NT2/D1 (cell line): ENCODE measurements at regions not wholly inside any gene's neighbourhood (a gene's known extent, or its start where the extent isn't known, plus 50 kb on each side); places are given as distances from the start of the nearest gene placed in this dataset.

Experiments
- DNase-seq: peaks from one replicate; pipeline ENCODE4 v3.0.0-alpha.2; 2011; ENCODE audit warnings: low read depth, low spot score
- H3K27me3 ChIP-seq: 2 replicates; pipeline ENCODE4 v1.6.0; 2011; ENCODE audit warnings: mild to moderate bottlenecking; ENCODE audit not compliant: insufficient read length, insufficient read depth
- H3K36me3 ChIP-seq: 2 replicates; pipeline ENCODE4 v1.6.1; 2011; ENCODE audit warnings: mild to moderate bottlenecking, low read length, mixed read lengths; ENCODE audit not compliant: insufficient read depth, insufficient read length
- H3K4me1 ChIP-seq: 2 replicates; pipeline ENCODE4 v1.5.1; 2011; ENCODE audit not compliant: insufficient read depth, insufficient read length
- H3K4me3 ChIP-seq: 2 replicates; pipeline ENCODE4 v1.5.1; 2011; ENCODE audit warnings: low read depth; ENCODE audit not compliant: insufficient read length
- H3K9ac ChIP-seq: 2 replicates; pipeline ENCODE4 v1.6.0; 2011; ENCODE audit warnings: low read depth; ENCODE audit not compliant: insufficient read length
- H3K9me3 ChIP-seq: 2 replicates; pipeline ENCODE4 v1.5.1; 2011; ENCODE audit warnings: mild to moderate bottlenecking, low read length; ENCODE audit not compliant: insufficient read depth
- SUZ12 ChIP-seq: IDR thresholded peaks from 2 replicates; pipeline ENCODE4 v1.6.1; 2011; ENCODE audit not compliant: insufficient read length, insufficient read depth; ENCODE audit errors: extremely low read depth
- YY1 ChIP-seq: IDR thresholded peaks from 2 replicates; pipeline ENCODE4 v1.6.1; 2011; ENCODE audit not compliant: insufficient read length, insufficient read depth
- ZNF274 ChIP-seq: IDR thresholded peaks from 2 replicates; pipeline ENCODE4 v1.6.1; 2011; ENCODE audit warnings: mild to moderate bottlenecking, low read depth, low read length

- Histone ChIP-seq H3K27me3 (peaks cover 3% of the 10 kb centered on the region), H3K4me3 (no peak overlapping the region), H3K9ac (no peak overlapping the region), H3K9me3 (no peaks in the 10 kb centered on the region), H3K4me1 (no peaks in the 10 kb centered on the region), H3K36me3 (no peaks in the 10 kb centered on the region)
- DNase-seq = no peak
- TF ChIP-seq ZNF274 = no peak
- no peak for TF ChIP-seq SUZ12
- no peak for TF ChIP-seq YY1
Measured at GRCh38 chr1:58406301-58407071, 140.0 kb downstream of the OMA1 start.

GRCh38 chr1:58405660-58406059 lies 140.9 kb downstream of the OMA1 start:
- Histone ChIP-seq H3K36me3 (no peaks in the 10 kb centered on the region), H3K9ac (no peak overlapping the region), H3K4me1 (no peaks in the 10 kb centered on the region), H3K9me3 (no peaks in the 10 kb centered on the region), H3K27me3 (peaks cover 3% of the 10 kb centered on the region), H3K4me3 (no peak overlapping the region)
- no peak for DNase-seq
- TF ChIP-seq SUZ12 (no peak), ZNF274 (no peak), YY1 (no peak)

- TF ChIP-seq YY1 = no peak
- no peak for TF ChIP-seq SUZ12
- no peak for TF ChIP-seq ZNF274
- H3K36me3 ChIP-seq = no peaks in the 10 kb centered on the region
- H3K4me3 ChIP-seq = no peak overlapping the region
- no peaks in the 10 kb centered on the region for H3K4me1 ChIP-seq
- no peaks in the 10 kb centered on the region for H3K9me3 ChIP-seq
- peaks cover 3% of the 10 kb centered on the region for H3K27me3 ChIP-seq
- H3K9ac ChIP-seq = no peak overlapping the region
- no peak for DNase-seq
Measured at GRCh38 chr1:58403894-58404293, 142.6 kb downstream of the OMA1 start.

GRCh38 chr1:58402444-58402843 lies 144.1 kb downstream of the OMA1 start:
- H3K4me3 ChIP-seq = no peak overlapping the region
- no peaks in the 10 kb centered on the region for H3K4me1 ChIP-seq
- H3K36me3 ChIP-seq = no peaks in the 10 kb centered on the region
- no peak for TF ChIP-seq ZNF274
- DNase-seq = no peak
- no peaks in the 10 kb centered on the region for H3K9me3 ChIP-seq
- H3K27me3 ChIP-seq = peaks cover 3% of the 10 kb centered on the region
- H3K9ac ChIP-seq = no peak overlapping the region

GRCh38 chr1:58401991-58402390 lies 144.5 kb downstream of the OMA1 start:
- Histone ChIP-seq H3K36me3 (no peaks in the 10 kb centered on the region), H3K4me3 (no peak overlapping the region), H3K9me3 (no peaks in the 10 kb centered on the region), H3K9ac (no peak overlapping the region), H3K27me3 (peaks cover 3% of the 10 kb centered on the region), H3K4me1 (no peaks in the 10 kb centered on the region)
- no peak for DNase-seq
- no peak for TF ChIP-seq SUZ12
- no peak for TF ChIP-seq YY1
- TF ChIP-seq ZNF274 = no peak

- no peak overlapping the region for H3K4me3 ChIP-seq
- peaks cover 2% of the 10 kb centered on the region for H3K27me3 ChIP-seq
- no peak for TF ChIP-seq YY1
- TF ChIP-seq SUZ12 = no peak
- H3K9me3 ChIP-seq = no peaks in the 10 kb centered on the region
- no peak overlapping the region for H3K9ac ChIP-seq
- H3K36me3 ChIP-seq = no peaks in the 10 kb centered on the region
- H3K4me1 ChIP-seq = peaks cover 2% of the 10 kb centered on the region
- no peak for DNase-seq
Measured at GRCh38 chr1:58399176-58399575, 147.3 kb downstream of the OMA1 start.

GRCh38 chr1:58398714-58399113 lies 147.8 kb downstream of the OMA1 start:
- Histone ChIP-seq H3K9me3 (no peaks in the 10 kb centered on the region; the same call in 1 of the 2 replicates), H3K36me3 (no peaks in the 10 kb centered on the region), H3K4me1 (peaks cover 2% of the 10 kb centered on the region), H3K27me3 (no peaks in the 10 kb centered on the region), H3K4me3 (no peak overlapping the region), H3K9ac (no peak overlapping the region)
- DNase-seq = no peak
- TF ChIP-seq YY1 (no peak), ZNF274 (no peak), SUZ12 (no peak)

- no peak for DNase-seq
- no peaks in the 10 kb centered on the region; the same call in 1 of the 2 replicates for H3K9me3 ChIP-seq
- TF ChIP-seq ZNF274 = no peak
- TF ChIP-seq YY1 = no peak
- no peak for TF ChIP-seq SUZ12
Measured at GRCh38 chr1:58397187-58397820, 149.2 kb downstream of the OMA1 start.

More at GRCh38 chr1:58397187-58397820, 149.2 kb downstream of the OMA1 start:
- Histone ChIP-seq H3K4me1 (peaks cover 6% of the 10 kb centered on the region), H3K9ac (no peak overlapping the region), H3K4me3 (no peak overlapping the region), H3K36me3 (no peaks in the 10 kb centered on the region), H3K27me3 (no peaks in the 10 kb centered on the region)
